Dedifferentiated amniotic fluid mesenchymal stem cell (primary cell): ENCODE measurements at regions not wholly inside any gene's neighbourhood (a gene's known extent, or its start where the extent isn't known, plus 50 kb on each side); places are given as distances from the start of the nearest gene placed in this dataset.
"Not testable (repeated sequence)": the region's sequence is repeated elsewhere in the genome, so short reads cannot be mapped to it uniquely, and the experiment has no call there.

ENCODE experiments used
- DNase-seq: peaks from one replicate; pipeline ENCODE4 v3.0.0-alpha.2; 2016; ENCODE audit errors: extremely low spot score

GRCh38 chr6:166806217-166806838 is 150.0 kb downstream of the RNASET2 start:
- DNase-seq, result no peak

DNA sequence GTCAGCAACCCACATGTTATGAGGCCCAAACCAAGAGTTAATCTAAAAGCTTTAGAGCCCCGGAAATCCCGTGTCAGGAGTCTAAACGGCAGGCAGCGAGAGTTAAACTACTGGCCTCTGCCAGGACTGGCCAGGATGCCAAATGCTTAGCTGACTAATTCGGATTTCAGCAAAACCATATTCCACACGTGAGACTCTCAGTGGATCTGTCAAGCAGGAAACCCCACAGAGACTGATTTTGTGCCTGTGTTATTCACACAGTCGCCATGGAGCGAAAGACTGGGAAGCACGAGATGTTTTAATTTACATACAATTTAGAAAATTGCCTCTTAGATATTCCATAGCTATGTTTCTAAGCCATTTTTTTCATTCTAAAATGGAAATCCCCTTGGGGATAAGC is 152.9 kb downstream of the RNASET2 start:
- no peak for DNase-seq

- no peak for DNase-seq
Observed at GRCh38 chr6:166802401-166802800, 153.9 kb downstream of the RNASET2 start.

- no peak for DNase-seq
Observed at GRCh38 chr6:166800137-166800536, 156.2 kb downstream of the RNASET2 start.

- DNase-seq, result no peak
Observed at GRCh38 chr6:166798652-166799051, 157.7 kb downstream of the RNASET2 start.

DNA sequence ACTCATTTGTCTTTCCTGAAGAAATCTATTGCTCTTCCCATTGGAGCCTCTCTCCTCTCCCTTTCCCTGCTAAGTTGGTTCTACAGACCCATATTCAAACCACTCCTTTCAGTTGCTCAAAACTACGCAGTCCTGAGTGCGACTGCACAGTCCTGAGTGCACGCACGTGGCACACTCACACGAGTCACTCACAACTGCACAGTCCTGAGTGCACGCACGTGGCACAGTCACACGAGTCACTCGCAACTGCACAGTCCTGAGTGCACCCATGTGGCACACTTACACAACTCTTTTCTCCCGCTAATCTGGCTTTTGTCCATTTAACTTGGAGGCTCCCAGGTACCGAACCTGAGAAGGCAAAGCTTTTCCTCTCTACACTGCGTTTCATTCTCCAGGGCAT is 159.7 kb downstream of the RNASET2 start:
- no peak for DNase-seq

GRCh38 chr6:166795879-166796278 is 160.5 kb downstream of the RNASET2 start:
- DNase-seq, result no peak

DNA sequence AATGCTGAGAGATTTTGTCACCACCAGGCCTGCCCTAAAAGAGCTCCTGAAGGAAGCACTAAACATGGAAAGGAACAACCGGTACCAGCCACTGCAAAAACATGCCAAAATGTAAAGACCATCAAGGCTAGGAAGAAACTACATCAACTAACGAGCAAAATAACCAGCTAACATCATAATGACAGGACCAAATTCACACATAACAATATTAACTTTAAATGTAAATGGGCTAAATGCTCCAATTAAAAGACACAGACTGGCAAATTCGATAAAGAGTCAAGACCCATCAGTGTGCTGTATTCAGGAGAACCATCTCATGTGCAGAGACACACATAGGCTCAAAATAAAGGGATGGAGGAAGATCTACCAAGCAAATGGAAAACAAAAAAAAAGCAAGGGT is 163.8 kb upstream of the RPS6KA2 start:
- DNase-seq, result not testable (repeated sequence)

DNA sequence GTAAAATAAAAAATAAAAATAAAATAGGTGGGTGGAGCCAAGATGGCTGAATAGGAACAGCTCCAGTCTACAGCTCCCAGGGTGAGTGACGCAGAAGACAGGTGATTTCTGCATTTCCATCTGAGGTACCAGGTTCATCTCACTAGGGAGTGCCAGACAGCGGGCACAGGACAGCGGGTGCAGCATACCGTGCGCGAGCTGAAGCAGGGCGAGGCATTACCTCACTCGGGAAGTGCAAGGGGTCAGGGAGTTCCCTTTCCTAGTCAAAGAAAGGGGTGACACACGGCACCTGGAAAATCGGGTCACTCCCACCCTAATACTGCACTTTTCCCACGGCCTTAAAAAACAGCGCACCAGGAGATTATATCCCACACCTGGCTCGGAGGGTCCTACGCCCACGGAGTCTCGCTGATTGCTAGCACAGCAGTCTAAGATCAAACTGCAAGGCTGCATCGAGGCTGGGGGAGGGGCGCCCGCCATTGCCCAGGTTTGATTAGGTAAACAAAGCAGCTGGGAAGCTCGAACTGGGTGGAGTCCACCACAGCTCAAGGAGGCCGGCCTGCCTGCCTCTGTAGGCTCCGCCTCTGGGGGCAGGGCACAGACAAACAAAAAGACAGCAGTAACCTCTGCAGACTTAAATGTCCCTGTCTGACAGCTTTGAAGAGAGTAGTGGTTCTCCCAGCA is 161.9 kb upstream of the RPS6KA2 start:
- not testable (repeated sequence) for DNase-seq

DNA sequence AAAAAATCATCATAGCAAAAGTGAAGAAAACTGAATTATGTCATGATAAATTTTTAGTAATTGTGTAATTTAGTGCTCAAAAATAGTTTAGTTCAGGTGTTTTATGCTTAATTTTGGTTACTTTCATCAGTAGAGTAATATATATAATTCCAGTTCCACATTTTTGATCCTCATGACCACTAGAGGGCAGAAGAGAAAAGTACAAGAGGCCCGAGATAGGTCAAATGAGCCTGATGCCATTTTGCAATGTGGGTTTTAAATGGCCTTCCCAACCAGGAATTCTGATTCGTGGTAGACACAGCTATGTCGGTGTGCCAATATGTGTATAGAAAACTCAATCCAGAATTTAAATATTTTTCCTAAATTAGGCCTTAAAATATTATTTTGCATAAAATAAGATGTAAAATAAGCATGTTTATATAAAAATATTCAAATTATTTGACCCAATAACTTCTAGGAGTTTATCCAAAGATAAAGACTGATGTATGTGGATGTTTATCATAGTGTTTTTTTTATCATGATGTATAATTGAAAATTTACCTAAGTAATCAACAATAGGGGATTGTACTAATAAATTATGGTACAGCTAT is 159.7 kb upstream of the RPS6KA2 start:
- DNase-seq, result peak; percentile 76

DNA sequence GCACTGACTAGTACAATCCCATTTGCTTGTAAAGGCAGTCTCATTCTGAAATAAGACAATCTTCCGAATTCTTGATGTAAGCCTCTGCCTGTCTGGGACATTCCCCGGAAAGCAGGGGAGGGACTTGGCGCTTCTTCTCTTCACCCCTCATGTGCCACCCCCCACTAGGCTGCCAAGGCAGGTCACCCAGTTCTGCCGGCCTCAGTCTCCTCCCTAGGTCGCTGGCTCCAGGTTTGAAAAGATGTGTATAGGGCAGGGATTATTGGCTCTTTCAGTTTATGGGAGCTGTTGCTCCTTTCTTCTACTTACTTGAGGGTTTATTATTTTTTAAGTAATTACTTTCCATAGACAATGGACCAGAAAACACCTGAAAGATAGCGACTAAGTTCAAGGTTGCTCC is 158.1 kb upstream of the RPS6KA2 start:
- DNase-seq, result no peak

DNA sequence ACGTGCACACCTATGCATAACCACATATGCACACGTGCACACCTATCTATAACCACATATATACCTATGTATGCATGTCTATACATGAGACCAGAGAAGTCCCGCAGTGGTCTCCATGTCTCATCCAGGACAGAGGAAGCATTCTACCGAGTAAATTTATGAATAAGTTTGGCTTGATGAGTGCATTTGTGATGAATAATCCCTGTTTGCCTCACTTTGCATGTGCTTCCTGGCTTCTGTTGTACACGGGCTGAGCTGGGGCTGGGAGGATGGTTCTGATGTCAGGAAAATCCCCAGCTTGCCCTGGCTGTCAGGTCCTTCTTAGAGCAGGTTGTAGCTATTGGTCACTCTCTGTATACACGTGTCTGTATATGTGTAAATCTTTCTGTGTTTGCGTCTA is 157.6 kb upstream of the RPS6KA2 start:
- DNase-seq, result no peak

GRCh38 chr6:166782520-166782919 is 155.5 kb upstream of the RPS6KA2 start:
- DNase-seq, result no peak

GRCh38 chr6:166781331-166781730 is 154.3 kb upstream of the RPS6KA2 start:
- DNase-seq, result no peak

DNA sequence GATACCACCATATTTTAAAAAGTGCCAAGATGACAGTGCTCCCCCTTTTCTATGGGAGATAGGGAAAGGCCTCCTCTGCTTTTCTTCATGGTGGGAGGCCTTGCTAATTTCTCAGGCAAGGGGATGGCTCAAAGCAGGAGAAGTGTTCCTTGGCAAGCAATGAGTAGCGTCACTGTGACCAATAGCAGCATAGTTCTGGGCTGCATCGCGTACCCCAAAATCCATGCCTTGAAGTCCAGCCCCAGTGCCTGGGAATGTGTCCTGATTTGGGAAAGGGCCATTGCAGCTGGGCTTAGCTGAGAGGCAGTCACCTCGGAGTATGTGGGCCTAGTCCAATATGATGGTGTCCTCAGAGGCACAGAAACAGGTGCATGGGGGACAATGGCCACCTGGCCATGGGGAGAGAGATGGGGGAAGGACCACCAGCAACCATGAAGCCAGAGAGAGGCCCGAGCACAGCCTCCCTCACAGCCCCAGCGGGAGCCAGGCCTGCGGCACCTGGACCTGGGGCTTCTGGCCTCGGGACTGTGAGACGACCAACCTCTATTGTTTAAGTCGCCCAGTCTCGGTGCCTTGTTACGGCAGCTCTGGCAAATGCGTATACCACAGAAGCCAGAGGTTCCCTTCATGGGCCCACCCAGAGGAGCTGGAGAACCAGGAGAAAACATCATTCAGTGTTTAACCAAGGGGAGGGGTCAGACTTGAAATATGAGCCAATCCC is 153.1 kb upstream of the RPS6KA2 start:
- DNase-seq, result no peak

- no peak for DNase-seq
Observed at GRCh38 chr6:166779381-166779780, 152.3 kb upstream of the RPS6KA2 start.

GRCh38 chr6:166778776-166779175 is 151.7 kb upstream of the RPS6KA2 start:
- no peak for DNase-seq

DNA sequence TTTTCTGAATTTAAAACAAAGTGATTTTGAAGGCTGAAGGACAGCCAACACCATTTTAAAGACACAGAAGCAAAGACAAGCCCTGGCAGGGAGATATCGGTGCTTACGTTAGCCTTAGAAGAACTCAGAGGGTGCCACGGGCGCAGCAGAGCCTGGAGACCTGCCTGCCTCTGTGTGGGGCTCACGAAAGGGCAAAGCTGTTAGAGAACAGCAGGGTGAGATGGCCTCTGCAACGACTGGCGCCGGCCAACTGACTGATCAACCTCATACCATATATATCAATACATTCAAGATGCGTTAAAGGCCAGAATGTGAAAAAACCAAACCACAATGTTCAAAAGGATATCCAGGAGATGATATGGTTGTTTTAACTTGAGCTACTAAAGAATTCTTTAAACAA is 151.0 kb upstream of the RPS6KA2 start:
- no peak for DNase-seq

DNA sequence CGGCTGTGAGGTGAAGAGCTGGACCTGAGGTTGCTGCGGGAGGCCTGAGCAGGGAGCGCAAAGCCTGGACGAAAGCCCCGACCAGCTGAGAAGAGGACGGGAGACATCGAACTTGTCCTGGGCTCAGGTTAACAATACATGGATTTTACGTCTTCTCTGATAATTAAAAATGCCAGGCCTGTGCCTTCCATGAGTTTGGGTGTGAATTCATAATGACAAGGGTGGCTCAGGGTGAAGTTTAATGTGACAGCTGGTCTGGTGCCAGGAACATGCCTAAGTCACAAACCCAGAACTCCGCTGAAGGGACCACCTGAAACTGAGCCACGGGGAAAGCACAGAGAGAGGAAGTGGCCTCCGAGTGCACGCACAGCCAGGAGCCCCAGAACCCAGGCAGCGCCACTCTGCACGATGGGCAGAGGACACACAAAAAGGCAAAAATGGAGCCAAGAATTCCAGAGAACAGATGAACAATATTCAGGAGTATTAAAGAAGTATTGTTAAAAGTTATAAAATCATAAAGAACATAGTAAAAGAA is 150.1 kb upstream of the RPS6KA2 start:
- DNase-seq, result no peak

DNA sequence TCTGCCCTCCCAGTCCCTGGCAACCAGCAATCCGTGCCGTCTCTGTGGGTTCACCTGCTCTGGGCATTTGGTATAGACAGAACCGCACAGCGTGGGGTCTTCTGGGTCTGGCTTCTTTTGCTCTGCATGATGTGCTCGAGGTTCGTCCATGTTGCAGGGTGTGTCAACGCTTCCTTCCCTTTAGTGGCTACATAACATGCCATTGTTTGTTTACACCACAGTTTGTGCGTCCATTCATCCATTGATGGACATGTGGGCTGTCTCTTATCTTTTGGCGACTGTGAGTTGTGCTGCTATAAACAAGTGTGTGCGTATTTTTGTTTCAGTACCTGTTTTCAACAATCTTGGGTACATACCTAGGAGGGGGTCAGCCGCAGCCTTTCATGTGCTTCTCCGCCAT is 149.5 kb upstream of the RPS6KA2 start:
- DNase-seq, result no peak

DNA sequence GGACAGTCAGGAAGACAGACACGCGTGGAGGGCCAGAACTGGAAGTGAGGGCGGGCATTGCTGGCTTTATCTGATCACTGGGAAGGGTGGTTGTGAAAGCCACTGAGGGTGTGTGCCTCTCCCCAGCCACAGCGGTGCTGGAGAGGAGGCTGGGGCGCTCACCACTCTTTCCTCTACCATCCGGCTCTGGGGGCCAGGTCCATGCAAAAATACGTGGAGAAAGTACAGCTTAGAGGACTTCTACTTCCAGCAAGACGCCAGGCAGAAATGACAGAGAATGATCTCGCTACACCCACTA is 148.8 kb upstream of the RPS6KA2 start:
- DNase-seq, result no peak

- DNase-seq, result peak; percentile 84
Observed at GRCh38 chr6:166775180-166775922, 148.3 kb upstream of the RPS6KA2 start.
